HK-2 (cell line): ENCODE measurements at regions not wholly inside any gene's neighbourhood (a gene's known extent, or its start where the extent isn't known, plus 50 kb on each side); places are given as distances from the start of the nearest gene placed in this dataset.
"Not testable (repeated sequence)": the region's sequence is repeated elsewhere in the genome, so short reads cannot be mapped to it uniquely, and the experiment has no call there.

Experiments
- DNase-seq: peaks from one replicate; pipeline ENCODE4 v3.0.0-alpha.2; 2018; ENCODE audit not compliant: unreplicated experiment

GRCh38 chr7:67661-68395 lies 124.5 kb upstream of the FAM20C start:
- DNase-seq, result peak; percentile 26

- DNase-seq, result peak; percentile 67
Observed at GRCh38 chr7:68629-69028, 123.7 kb upstream of the FAM20C start.

- DNase-seq, result not testable (repeated sequence)
Observed at GRCh38 chr7:69052-69451, 123.3 kb upstream of the FAM20C start.

- DNase-seq, result not testable (repeated sequence)
Observed at GRCh38 chr7:69499-70123, 122.8 kb upstream of the FAM20C start.

GRCh38 chr7:70207-70606 lies 122.2 kb upstream of the FAM20C start:
- not testable (repeated sequence) for DNase-seq

GRCh38 chr7:70989-71388 lies 121.4 kb upstream of the FAM20C start:
- not testable (repeated sequence) for DNase-seq

GRCh38 chr7:72266-73057 lies 119.9 kb upstream of the FAM20C start:
- DNase-seq, result not testable (repeated sequence)

GRCh38 chr7:73058-73331 lies 119.4 kb upstream of the FAM20C start:
- DNase-seq, result not testable (repeated sequence)

GRCh38 chr7:74008-74540 lies 118.3 kb upstream of the FAM20C start:
- not testable (repeated sequence) for DNase-seq

GRCh38 chr7:75511-75910 lies 116.9 kb upstream of the FAM20C start:
- DNase-seq, result not testable (repeated sequence)

- not testable (repeated sequence) for DNase-seq
Observed at GRCh38 chr7:76202-76601, 116.2 kb upstream of the FAM20C start.

- DNase-seq, result not testable (repeated sequence)
Observed at GRCh38 chr7:76829-77395, 115.5 kb upstream of the FAM20C start.

GRCh38 chr7:78862-79261 lies 113.5 kb upstream of the FAM20C start:
- DNase-seq, result not testable (repeated sequence)

- not testable (repeated sequence) for DNase-seq
Observed at GRCh38 chr7:79400-80055, 112.8 kb upstream of the FAM20C start.

GRCh38 chr7:80259-81067 lies 111.9 kb upstream of the FAM20C start:
- no peak for DNase-seq

- no peak for DNase-seq
Observed at GRCh38 chr7:81068-81925, 111.1 kb upstream of the FAM20C start.

GRCh38 chr7:81926-82756 lies 110.2 kb upstream of the FAM20C start:
- no peak for DNase-seq

GRCh38 chr7:82757-83155 lies 109.6 kb upstream of the FAM20C start:
- DNase-seq, result no peak

GRCh38 chr7:83441-83840 lies 108.9 kb upstream of the FAM20C start:
- no peak for DNase-seq
